ENCODE measurements at regions not wholly inside any gene's neighbourhood (a gene's known extent, or its start where the extent isn't known, plus 50 kb on each side); places are given as distances from the start of the nearest gene placed in this dataset.

- Histone ChIP-seq H3K36me3 (no peaks in the 10 kb centered on the region), H3K9me3 (no peaks in the 10 kb centered on the region), H3K27ac (no peak overlapping the region), H3K27me3 (no peaks in the 10 kb centered on the region), H3K4me1 (no peaks in the 10 kb centered on the region), H3K4me3 (no peak overlapping the region)
- no peak for TF ChIP-seq CTCF (IDR thresholded peaks at IDR 0.05)
- no peak for TF ChIP-seq POLR2A (IDR thresholded peaks at IDR 0.05)
- DNase-seq = no peak
These were observed 64.1 kb upstream of the CXCL14 start for GRCh38 chr5:135642934-135643333.

GRCh38 chr5:135642488-135642870 lies 63.7 kb upstream of the CXCL14 start:
- TF ChIP-seq CTCF (IDR thresholded peaks at IDR 0.05) (no peak), POLR2A (IDR thresholded peaks at IDR 0.05) (no peak)
- Histone ChIP-seq H3K4me3 (no peak overlapping the region), H3K27ac (no peak overlapping the region), H3K27me3 (no peaks in the 10 kb centered on the region), H3K9me3 (no peaks in the 10 kb centered on the region), H3K36me3 (no peaks in the 10 kb centered on the region), H3K4me1 (no peaks in the 10 kb centered on the region)
- no peak for DNase-seq

DNA sequence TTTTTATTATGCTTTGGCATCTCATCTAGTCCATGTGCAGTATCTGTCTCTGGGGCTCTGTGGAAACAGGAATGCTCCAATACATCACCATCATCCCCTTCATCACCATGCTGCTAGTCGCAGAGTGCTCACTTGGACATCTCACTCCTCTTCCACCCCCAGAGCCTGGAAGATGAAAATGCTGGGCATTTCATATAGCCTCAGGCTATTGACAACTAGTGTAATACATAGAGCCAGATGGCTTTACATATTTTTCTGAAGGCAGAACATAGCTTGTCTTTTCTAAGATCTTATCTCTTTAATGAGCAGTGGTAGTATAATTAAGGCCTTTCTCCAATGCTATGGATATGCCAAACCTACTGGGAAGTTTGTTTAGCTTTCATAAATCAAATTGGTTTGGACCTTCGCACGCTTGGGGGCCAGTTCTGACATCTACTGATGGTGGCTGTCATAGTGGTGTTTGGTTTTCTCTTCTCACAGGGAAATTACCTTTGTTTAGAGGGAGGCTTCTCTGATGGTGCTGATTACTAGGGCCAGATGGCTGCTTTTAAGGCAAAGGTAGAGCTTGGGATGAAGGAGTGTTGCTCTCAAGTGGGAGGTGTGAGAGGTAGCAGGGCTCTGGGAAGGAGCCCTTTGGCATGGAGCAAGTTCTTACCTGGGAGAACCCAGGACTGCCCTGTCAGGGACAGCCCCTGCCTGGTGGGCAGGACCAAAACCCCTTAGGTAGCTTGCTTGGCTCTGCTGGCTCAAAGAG lies 63.1 kb upstream of the CXCL14 start:
- DNase-seq = no peak
- no peak overlapping the region for H3K27ac ChIP-seq
- H3K4me1 ChIP-seq = no peaks in the 10 kb centered on the region
- TF ChIP-seq CTCF (IDR thresholded peaks at IDR 0.05) (no peak), POLR2A (IDR thresholded peaks at IDR 0.05) (no peak)
- no peaks in the 10 kb centered on the region for H3K36me3 ChIP-seq
- H3K4me3 ChIP-seq = no peak overlapping the region
- H3K27me3 ChIP-seq = no peaks in the 10 kb centered on the region
- H3K9me3 ChIP-seq = no peaks in the 10 kb centered on the region

- TF ChIP-seq CTCF (IDR thresholded peaks at IDR 0.05) (no peak), POLR2A (IDR thresholded peaks at IDR 0.05) (no peak)
- Histone ChIP-seq H3K4me1 (no peaks in the 10 kb centered on the region), H3K36me3 (no peaks in the 10 kb centered on the region), H3K27ac (no peak overlapping the region), H3K9me3 (no peaks in the 10 kb centered on the region), H3K27me3 (no peaks in the 10 kb centered on the region), H3K4me3 (no peak overlapping the region)
- no peak for DNase-seq
These were observed 62.5 kb upstream of the CXCL14 start for GRCh38 chr5:135641319-135641718.

DNA sequence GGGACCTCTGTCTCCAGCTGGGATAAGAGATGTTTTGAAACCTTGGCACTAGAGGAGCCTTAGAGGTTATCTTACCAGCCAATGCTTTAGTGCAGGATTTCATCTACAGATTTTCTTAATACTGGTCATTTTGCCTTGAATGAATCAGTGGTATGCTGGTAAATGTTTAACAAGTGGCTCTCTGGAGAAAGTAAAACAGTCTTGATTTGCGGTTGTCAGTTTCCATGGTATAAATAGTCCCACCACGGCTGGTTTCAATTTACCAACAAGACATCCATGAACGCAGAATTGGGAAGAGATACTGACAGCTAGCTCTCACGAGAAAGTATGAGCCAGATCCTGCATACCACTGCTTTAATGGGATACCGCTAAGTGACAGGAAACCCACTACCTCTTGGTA lies 56.7 kb upstream of the CXCL14 start:
- Histone ChIP-seq H3K9me3 (no peaks in the 10 kb centered on the region), H3K27ac (no peak overlapping the region)

More for the DNA sequence above, 56.7 kb upstream of the CXCL14 start:
- no peaks in the 10 kb centered on the region for H3K36me3 ChIP-seq
- H3K4me3 ChIP-seq = no peak overlapping the region
- H3K27me3 ChIP-seq = no peaks in the 10 kb centered on the region
- TF ChIP-seq POLR2A (IDR thresholded peaks at IDR 0.05) = no peak
- no peak for TF ChIP-seq CTCF (IDR thresholded peaks at IDR 0.05)
- DNase-seq = no peak
- H3K4me1 ChIP-seq = no peaks in the 10 kb centered on the region
